CD4-positive, alpha-beta T cell treated with Interleukin-15 for 1 hour (primary cell): ENCODE measurements at regions not wholly inside any gene's neighbourhood (a gene's known extent, or its start where the extent isn't known, plus 50 kb on each side); places are given as distances from the start of the nearest gene placed in this dataset.
A peak's percentile ranks its signal among the peaks of the same experiment; 100 is the strongest.

Experiments used
- DNase-seq: peaks from one replicate; pipeline ENCODE4 v3.0.0-alpha.2; 2020

- no peak for DNase-seq
Measured at GRCh38 chrX:110408949-110409588, 50.4 kb downstream of the RTL9 start.

GRCh38 chrX:110409925-110410324 is 51.3 kb downstream of the RTL9 start:
- no peak for DNase-seq

- no peak for DNase-seq
Measured at GRCh38 chrX:110410603-110411002, 52.0 kb downstream of the RTL9 start.

GRCh38 chrX:110412971-110413726 is 54.5 kb downstream of the RTL9 start:
- DNase-seq, result peak; percentile 47

DNA sequence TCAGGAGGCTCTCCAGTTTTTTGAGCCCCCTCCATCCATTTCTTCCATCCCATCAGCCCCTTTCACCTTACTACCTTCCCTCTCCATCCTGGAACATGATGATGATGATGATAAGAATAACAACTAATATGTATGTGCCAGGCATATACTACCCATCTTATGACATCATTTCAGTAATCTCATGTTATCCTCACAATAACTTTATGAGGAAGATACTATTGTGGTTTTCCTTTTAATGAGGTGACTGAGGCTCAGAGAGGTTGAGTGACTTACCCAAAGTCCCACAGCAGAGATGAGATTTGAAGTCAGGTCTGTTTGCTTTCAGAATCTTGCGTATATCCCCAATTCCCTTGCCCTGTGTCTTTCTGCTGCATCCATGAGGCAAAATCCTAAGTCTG is 55.1 kb downstream of the RTL9 start:
- DNase-seq, result no peak

GRCh38 chrX:110414273-110414672 is 55.6 kb downstream of the RTL9 start:
- DNase-seq, result no peak

DNA sequence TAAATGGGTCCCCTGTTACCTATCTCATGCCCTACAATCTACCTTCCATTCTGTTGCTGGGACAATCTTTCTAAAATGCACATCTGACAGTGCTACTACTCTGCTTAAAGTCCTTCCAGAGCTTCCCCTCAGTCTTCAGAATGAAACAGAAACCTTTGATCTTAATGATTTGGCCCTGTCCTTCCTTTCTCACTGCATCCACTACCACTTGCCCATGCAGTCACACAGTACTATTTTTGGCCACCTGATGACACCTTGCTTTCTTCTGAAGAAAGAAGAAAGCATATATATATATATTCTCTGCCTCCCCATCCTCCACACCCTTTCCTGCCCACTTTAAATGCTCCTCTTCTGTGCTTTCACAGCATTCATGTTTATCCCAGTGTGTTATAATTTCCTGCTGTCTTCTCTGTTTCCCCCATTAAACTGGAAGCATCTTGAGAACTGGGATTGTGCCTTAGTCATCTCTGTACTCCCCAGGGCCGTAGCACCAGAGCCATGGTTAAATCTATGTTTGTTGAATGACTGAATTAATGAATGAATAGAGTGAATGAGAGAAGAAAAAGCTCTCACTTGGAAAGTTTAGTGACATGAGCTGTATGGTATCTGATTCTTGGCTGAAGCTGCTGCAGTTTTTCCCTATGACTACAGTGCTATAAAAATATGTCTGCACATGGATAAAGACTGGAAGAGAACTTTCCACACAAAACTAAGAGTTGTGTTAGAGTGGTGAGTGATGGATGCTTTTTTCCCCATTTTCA is 56.2 kb downstream of the RTL9 start:
- DNase-seq, result no peak

DNA sequence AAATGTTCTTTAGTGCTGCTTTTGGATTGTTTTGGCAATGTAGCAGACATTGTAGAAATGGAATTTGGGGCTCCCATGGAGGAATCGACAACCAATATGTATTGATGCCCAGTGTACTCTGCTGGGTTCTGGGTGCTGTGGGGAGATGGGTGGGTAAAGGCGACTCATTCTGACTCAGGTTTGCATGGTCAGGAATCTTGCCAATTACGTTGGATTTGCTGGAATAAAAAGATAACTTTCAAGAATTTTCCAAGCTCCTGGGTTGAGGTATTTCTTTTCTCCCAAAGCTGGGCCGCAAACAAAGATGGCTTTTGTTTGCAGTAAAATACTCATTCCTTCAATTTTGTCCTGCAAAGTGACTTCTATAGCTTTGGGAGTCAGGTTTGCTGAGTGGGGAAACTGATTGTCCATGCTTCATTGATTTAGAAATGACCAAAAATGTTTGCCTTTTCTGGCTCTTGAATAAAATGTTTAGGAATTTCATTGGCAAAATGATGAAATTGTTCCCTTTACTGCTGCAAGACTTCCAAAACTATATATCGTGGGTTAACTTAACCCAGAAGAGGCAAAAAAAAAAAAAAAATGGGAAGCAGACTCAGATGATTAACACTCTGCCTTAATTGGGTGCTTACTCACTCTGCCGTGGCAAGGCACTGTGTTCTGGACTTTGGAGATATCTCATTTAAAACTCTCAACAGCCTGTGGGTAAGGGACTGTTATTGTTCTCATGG is 57.0 kb downstream of the RTL9 start:
- no peak for DNase-seq

DNA sequence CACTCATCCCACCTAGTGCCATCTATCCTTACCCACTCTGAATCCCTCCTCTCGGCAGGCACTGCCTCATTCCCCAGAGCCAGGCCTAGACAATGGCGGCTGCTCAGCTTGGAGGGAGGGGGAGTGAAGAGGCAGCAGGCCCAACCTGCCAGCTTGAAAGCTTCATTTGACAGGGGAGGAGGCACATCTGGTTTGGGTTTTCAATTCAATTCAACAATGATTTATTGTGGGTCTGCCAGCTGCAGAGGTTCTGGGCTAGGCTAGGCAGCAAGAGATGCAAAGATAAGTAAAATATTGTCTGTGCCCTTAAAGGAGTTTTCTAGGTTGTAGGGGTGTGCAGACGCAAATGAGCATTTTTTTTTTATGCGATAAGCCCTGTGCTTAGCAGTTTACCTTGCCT is 58.5 kb downstream of the RTL9 start:
- DNase-seq, result no peak

DNA sequence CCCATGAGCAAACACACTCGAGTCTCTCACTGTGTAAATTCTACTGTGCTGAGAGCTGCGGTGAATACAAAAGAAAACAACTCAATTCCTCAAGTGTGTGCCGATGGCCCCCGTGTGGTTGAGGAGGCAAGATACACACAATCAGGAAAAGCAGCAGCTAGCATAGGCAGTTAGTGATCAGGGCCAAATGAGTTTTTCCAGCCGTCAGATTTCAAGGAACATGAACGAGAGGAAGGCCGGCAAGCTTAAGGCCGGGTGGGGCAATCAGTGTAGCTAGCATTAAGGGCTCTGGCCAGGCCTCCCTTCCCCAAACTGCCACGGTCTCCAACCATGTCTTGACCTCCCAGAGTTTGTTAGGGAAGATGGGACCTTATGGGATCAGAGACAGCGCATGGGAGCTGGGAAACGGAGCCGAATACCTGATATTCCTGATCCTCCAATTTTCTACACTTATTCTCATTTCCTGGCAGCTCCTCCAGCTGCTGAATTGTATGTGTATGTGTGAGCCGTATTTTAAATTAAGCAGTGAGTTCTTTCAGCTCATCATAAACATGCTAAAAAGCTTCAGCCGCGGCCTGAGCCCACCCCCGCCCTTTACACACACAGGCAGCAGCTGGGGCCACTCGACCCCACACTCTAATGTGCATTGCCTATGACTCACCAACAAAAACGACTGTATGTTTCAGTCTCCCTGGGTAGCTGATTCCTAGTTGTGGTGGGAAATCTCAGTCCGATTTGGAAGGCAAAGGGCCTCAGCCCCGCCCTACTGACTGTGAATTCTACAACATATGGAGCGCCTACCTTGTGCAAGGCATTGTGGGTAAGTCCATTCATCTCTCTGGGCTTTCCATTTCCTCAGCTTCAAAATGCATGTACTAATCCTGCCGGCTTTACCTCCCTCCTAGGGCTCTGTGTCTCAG is 59.9 kb downstream of the RTL9 start:
- DNase-seq, result no peak

GRCh38 chrX:110419512-110419911 is 60.9 kb downstream of the RTL9 start:
- no peak for DNase-seq

GRCh38 chrX:110420771-110421499 is 62.3 kb downstream of the RTL9 start:
- no peak for DNase-seq

- no peak for DNase-seq
Measured at GRCh38 chrX:110421500-110422455, 63.1 kb downstream of the RTL9 start.

- DNase-seq, result no peak
Measured at GRCh38 chrX:110425222-110426154, 66.8 kb downstream of the RTL9 start.

DNA sequence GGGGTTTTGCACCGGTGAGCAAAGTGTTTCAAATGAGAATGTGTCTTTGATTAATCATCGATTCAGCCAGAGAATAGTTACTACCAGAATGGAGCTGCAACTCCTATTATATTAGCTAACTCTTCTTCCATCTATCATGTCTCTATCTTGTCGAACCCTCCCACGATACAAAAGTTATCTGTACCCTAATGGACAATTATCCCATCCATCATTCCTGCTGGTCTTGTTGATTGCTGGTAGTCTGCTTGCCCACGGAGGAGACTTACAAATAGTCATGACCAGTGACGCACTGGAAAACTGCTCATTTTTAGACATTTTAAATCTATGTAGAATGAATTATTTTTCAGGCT is 67.5 kb downstream of the RTL9 start:
- no peak for DNase-seq

- no peak for DNase-seq
Measured at GRCh38 chrX:110427076-110427475, 68.4 kb downstream of the RTL9 start.

GRCh38 chrX:110428144-110428543 is 69.5 kb downstream of the RTL9 start:
- no peak for DNase-seq

DNA sequence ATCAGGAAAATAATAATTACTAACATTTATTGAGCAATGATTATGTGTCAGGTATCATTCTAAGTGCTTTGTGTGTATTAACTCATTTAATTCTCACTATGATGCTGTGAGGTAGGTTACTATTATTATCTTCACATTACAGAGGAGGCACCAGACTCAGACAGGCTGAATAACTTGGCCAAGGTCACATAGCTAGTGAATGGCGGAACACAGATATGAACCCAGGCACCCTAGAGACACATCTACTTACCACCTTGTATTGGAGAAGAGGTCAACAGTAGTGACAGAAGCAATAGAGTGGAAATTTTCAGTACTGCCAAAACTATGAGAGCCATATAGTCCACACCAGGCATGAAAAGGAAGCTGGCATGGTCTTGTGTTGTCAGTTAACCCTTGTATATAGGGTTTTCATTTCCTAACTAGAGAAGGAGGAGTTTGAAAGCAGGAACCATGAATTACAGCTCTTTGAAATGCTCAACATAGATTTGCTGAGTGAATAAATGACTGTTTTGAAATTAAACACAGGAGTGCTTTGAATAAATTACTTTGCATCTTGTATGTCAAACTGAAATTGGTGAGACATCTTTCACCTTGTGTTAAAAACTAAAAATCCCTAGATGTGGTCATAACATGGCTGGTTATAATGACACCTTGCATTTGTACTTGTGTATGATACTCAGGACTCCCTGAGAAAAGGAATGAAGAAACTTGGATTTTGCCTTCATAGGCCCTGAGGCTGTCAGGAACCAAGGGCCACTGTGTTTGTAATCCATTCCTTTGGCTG is 71.8 kb downstream of the RTL9 start:
- DNase-seq, result no peak
